ENCODE measurements at regions not wholly inside any gene's neighbourhood (a gene's known extent, or its start where the extent isn't known, plus 50 kb on each side); places are given as distances from the start of the nearest gene placed in this dataset.

GRCh38 chr6:149132336-149132735 lies 185.2 kb upstream of the TAB2 start:
- TF ChIP-seq, protein P1, sequence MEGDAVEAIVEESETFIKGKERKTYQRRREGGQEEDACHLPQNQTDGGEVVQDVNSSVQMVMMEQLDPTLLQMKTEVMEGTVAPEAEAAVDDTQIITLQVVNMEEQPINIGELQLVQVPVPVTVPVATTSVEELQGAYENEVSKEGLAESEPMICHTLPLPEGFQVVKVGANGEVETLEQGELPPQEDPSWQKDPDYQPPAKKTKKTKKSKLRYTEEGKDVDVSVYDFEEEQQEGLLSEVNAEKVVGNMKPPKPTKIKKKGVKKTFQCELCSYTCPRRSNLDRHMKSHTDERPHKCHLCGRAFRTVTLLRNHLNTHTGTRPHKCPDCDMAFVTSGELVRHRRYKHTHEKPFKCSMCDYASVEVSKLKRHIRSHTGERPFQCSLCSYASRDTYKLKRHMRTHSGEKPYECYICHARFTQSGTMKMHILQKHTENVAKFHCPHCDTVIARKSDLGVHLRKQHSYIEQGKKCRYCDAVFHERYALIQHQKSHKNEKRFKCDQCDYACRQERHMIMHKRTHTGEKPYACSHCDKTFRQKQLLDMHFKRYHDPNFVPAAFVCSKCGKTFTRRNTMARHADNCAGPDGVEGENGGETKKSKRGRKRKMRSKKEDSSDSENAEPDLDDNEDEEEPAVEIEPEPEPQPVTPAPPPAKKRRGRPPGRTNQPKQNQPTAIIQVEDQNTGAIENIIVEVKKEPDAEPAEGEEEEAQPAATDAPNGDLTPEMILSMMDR (IDR thresholded peaks at IDR 0.05) = no peak
- TF ChIP-seq POLR2A (IDR thresholded peaks at IDR 0.05) = no peak
